Endothelial cell of umbilical vein (primary cell): ENCODE measurements at regions not wholly inside any gene's neighbourhood (a gene's known extent, or its start where the extent isn't known, plus 50 kb on each side); places are given as distances from the start of the nearest gene placed in this dataset.

Experiments used
- BruUV-seq: library from RNA; stranded (reverse); fragments of 400-500 nt; replicated peaks from 2 replicates; lab custom pipeline; 2021; lab: Mats Ljungman, UMichigan
- CTCF ChIA-PET: fragments of 300-600, 350-600 bp; sonication (Branson Sonifier 250); formaldehyde crosslinking; loops from one replicate; lab custom pipeline; 2021; ENCODE audit warnings: antibody characterized with exemption, inconsistent platforms; lab: Charles Lee
- POLR2A ChIA-PET: fragments of 300-600, 350-600 bp; sonication (Branson Sonifier 250); formaldehyde crosslinking; loops from one replicate; lab custom pipeline; 2021; ENCODE audit warnings: antibody characterized with exemption, inconsistent platforms; lab: Charles Lee
- DNase-seq: peaks from one replicate; pipeline ENCODE4 v3.0.0-alpha.2; 2011; ENCODE audit warnings: low read depth, low spot score
- FAIRE-seq: peaks from 2 replicates; lab custom pipeline; 2011; peaks lifted over from hg19 to GRCh38; lab: Jason Lieb, UNC
- H2AFZ ChIP-seq: 2 replicates; pipeline ENCODE4 v1.6.0; 2012; ENCODE audit warnings: low read depth, low read length, control low read depth, inconsistent platforms
- H3K27ac ChIP-seq: 2 replicates; pipeline ENCODE4 v1.5.1; 2011; ENCODE audit warnings: low read depth, mild to moderate bottlenecking, control low read depth, low read length, moderate library complexity; ENCODE audit not compliant: insufficient read depth
- H3K27me3 ChIP-seq, 2 experiments: 2 replicates each; pipeline versions ENCODE4 v1.6.0 to v1.6.1; 2011; ENCODE audit warnings: low read length in 2 of 2, mixed read lengths in 1 of 2; ENCODE audit not compliant: control insufficient read depth in 2 of 2, insufficient read depth in 2 of 2
- H3K36me3 ChIP-seq, 2 experiments: 2 replicates in 1 of 2; 3 replicates in 1 of 2; pipeline ENCODE4 v1.5.1; 2011; ENCODE audit warnings: low read length in 2 of 2, mild to moderate bottlenecking in 1 of 2, moderate library complexity in 1 of 2; ENCODE audit not compliant: control insufficient read depth in 2 of 2, insufficient read depth in 2 of 2; ENCODE audit errors: extremely low read depth in 1 of 2
- H3K4me1 ChIP-seq: 3 replicates; pipeline ENCODE4 v1.5.1; 2011; ENCODE audit warnings: mild to moderate bottlenecking, low read length; ENCODE audit not compliant: control insufficient read depth, insufficient read depth; ENCODE audit errors: extremely low read depth
- H3K4me2 ChIP-seq: 2 replicates; pipeline ENCODE4 v1.6.1; 2011; ENCODE audit warnings: low read length, control low read depth, mixed read lengths; ENCODE audit not compliant: insufficient read depth
- H3K4me3 ChIP-seq, 3 experiments: fragments of 200-600 bp in 1 of 3; sonication (generic), shearing (Covaris generic) in 1 of 3; replicated peaks in 1 of 3; 2 replicates each; pipeline ENCODE4 v1.5.1; 2011 to 2016; ENCODE audit warnings: control low read depth in 3 of 3, low read length in 3 of 3, mild to moderate bottlenecking in 2 of 3, inconsistent platforms in 1 of 3, low read depth in 1 of 3, moderate library complexity in 1 of 3; ENCODE audit not compliant: insufficient read depth in 1 of 3
- H3K79me2 ChIP-seq: 2 replicates; pipeline ENCODE4 v1.6.0; 2012; ENCODE audit warnings: low read length, inconsistent platforms; ENCODE audit not compliant: control insufficient read depth, insufficient read depth
- H3K9ac ChIP-seq: replicated peaks from 2 replicates; pipeline ENCODE3; 2011; ENCODE audit warnings: low read length, control low read depth; ENCODE audit not compliant: insufficient read depth; ENCODE audit errors: extremely low read depth
- H3K9me1 ChIP-seq: replicated peaks from 3 replicates; pipeline ENCODE4 v1.6.0; 2011; ENCODE audit warnings: mild to moderate bottlenecking, low read length; ENCODE audit not compliant: control insufficient read depth, insufficient read depth; ENCODE audit errors: extremely low read depth
- H3K9me3 ChIP-seq: replicated peaks from 2 replicates; pipeline ENCODE4 v1.5.1; 2012; ENCODE audit warnings: low read length, inconsistent platforms; ENCODE audit not compliant: control insufficient read depth, insufficient read depth
- H4K20me1 ChIP-seq: replicated peaks from 2 replicates; pipeline ENCODE3; 2011; ENCODE audit warnings: mild to moderate bottlenecking, low read length; ENCODE audit not compliant: control insufficient read depth, insufficient read depth; ENCODE audit errors: extremely low read depth
- EZH2 ChIP-seq: IDR thresholded peaks from 2 replicates; pipeline ENCODE4 v1.6.1; 2012; ENCODE audit warnings: borderline replicate concordance, low read depth, mild to moderate bottlenecking, moderate library complexity, low read length, inconsistent platforms; ENCODE audit not compliant: severe bottlenecking
- FOS ChIP-seq: IDR thresholded peaks from 2 replicates; pipeline ENCODE4 v1.6.1; 2011; ENCODE audit warnings: mild to moderate bottlenecking, low read length, moderate library complexity, borderline replicate concordance; ENCODE audit not compliant: insufficient read depth
- GATA2 ChIP-seq: IDR thresholded peaks from 2 replicates; pipeline ENCODE4 v1.7.0; 2011; ENCODE audit warnings: low read depth, mild to moderate bottlenecking, moderate library complexity, mixed read lengths, low read length; ENCODE audit not compliant: insufficient read length, insufficient read depth
- JUN ChIP-seq: IDR thresholded peaks from 2 replicates; pipeline ENCODE4 v1.6.1; 2011; ENCODE audit warnings: borderline replicate concordance, low read depth; ENCODE audit not compliant: insufficient read length, insufficient read depth
- MYC ChIP-seq: IDR thresholded peaks from one replicate; pipeline ENCODE4 v1.6.1; 2011; ENCODE audit warnings: mild to moderate bottlenecking, low read depth, low read length
- POLR2A ChIP-seq: IDR thresholded peaks from 2 replicates; pipeline ENCODE4 v1.6.1; 2012; ENCODE audit warnings: low read depth, mild to moderate bottlenecking, control low read depth, low read length
- POLR2AphosphoS5 ChIP-seq: IDR thresholded peaks from 2 replicates; pipeline ENCODE4 v1.6.1; 2012; ENCODE audit warnings: low read depth, mild to moderate bottlenecking, control low read depth, low read length, moderate library complexity; ENCODE audit not compliant: insufficient read depth
- dilution Hi-C: fragments of 300-500 bp; cut with MboI; formaldehyde crosslinking; loops from one replicate; pipeline ENCODE4 v1.15.0; 2019; ENCODE audit warnings: low sequenced_read_pairs; ENCODE audit not compliant: extremely low pct_ligation_motif_present
- intact Hi-C: fragments of 100-400 bp; cut with micrococcal nuclease; formaldehyde crosslinking; loops from one replicate; pipeline ENCODE4 v1.10.0; 2022
- TF ChIP-seq, protein P1 (sequence below), 2 donors: IDR thresholded peaks; 1 replicate in 1 of 2; 2 replicates in 1 of 2; pipeline ENCODE4 v1.5.1; 2011; ENCODE audit warnings: low read length in 2 of 2, mild to moderate bottlenecking in 2 of 2, moderate library complexity in 2 of 2, control low read depth in 1 of 2, inconsistent platforms in 1 of 2, low read depth in 1 of 2; ENCODE audit not compliant: insufficient read depth in 1 of 2; ENCODE audit errors: extremely low read depth in 1 of 2
- TF ChIP-seq, protein P2 (sequence below): IDR thresholded peaks from 2 replicates; pipeline ENCODE4 v1.6.1; 2011; ENCODE audit not compliant: insufficient read depth, insufficient read length

DNA sequence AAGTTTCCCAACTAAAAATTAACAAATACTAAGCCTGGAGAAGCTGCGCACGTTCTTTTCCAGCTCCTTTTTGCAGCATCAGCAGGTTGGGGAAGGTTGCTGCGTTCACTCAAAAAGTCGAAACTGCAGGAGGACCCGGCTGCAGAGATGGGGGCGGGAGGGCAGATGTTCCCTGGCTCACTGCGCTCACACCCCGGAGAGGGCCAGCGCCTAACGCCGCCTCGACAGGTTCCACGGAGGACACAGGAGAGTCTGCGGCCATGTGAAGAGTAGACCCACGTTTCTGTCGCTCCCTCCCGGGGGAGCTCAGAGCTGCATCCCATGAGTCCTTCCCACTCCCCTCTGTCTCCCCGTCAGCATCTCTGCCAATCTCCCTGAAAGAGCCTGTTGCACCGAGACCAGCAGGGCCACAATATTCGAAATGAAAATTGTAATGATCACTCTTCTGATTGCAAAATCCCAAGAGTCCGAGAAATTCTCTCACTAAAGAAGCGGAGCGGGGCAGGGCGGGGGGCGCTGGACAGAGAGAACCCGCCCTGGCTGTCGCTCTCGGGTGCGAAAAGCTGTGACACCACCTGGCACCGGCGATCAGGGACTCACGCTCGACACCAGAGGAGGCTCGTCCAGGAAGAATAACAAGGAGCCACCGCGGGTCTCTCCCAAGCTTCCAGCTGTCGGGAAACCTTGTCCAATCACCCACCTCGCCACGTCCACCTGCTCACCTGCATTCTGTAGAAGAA, 131.5 kb upstream of the PFKP start:
- peaks cover 11 to 13% of the 10 kb centered on the region in 2 experiments for H3K27me3 ChIP-seq
- ChIA-PET CTCF (interaction anchor here (1.4 kb wide), 1 partner anchor 8 kb away, joined by 5 read pairs; no protein-coding TSS in a partner anchor), POLR2A (no interaction called here)
- no peak overlapping the region for H3K4me3 ChIP-seq
- no TSS peak for BruUV-seq
- no peaks in the 10 kb centered on the region for H3K36me3 ChIP-seq
- intact Hi-C loops = no loop called here
- H3K79me2 ChIP-seq = no peaks in the 10 kb centered on the region
- TF ChIP-seq, protein P1, sequence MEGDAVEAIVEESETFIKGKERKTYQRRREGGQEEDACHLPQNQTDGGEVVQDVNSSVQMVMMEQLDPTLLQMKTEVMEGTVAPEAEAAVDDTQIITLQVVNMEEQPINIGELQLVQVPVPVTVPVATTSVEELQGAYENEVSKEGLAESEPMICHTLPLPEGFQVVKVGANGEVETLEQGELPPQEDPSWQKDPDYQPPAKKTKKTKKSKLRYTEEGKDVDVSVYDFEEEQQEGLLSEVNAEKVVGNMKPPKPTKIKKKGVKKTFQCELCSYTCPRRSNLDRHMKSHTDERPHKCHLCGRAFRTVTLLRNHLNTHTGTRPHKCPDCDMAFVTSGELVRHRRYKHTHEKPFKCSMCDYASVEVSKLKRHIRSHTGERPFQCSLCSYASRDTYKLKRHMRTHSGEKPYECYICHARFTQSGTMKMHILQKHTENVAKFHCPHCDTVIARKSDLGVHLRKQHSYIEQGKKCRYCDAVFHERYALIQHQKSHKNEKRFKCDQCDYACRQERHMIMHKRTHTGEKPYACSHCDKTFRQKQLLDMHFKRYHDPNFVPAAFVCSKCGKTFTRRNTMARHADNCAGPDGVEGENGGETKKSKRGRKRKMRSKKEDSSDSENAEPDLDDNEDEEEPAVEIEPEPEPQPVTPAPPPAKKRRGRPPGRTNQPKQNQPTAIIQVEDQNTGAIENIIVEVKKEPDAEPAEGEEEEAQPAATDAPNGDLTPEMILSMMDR (IDR thresholded peaks at IDR 0.05; ENCODE audit: extremely low read depth in 1 of 2, insufficient read depth in 1 of 2, low read depth in 1 of 2, low read length in 2 of 2) = no peak
- TF ChIP-seq POLR2A (no peak), POLR2AphosphoS5 (no peak), MYC (no peak), GATA2 (no peak), FOS (no peak), EZH2 (no peak), JUN (no peak)
- TF ChIP-seq, protein P2, sequence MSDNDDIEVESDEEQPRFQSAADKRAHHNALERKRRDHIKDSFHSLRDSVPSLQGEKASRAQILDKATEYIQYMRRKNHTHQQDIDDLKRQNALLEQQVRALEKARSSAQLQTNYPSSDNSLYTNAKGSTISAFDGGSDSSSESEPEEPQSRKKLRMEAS = no peak
- H3K4me2 ChIP-seq = no peak overlapping the region
- no peak overlapping the region for H2AFZ ChIP-seq
- no peak overlapping the region for H3K9ac ChIP-seq
- H3K4me1 ChIP-seq = no peaks in the 10 kb centered on the region
- H3K27ac ChIP-seq = no peak overlapping the region
- dilution Hi-C loops = no loop called here
- H3K9me1 ChIP-seq = no peaks in the 10 kb centered on the region
- no peaks in the 10 kb centered on the region for H3K9me3 ChIP-seq
- DNase-seq (no peak), FAIRE-seq (no peak)
- H4K20me1 ChIP-seq = no peaks in the 10 kb centered on the region
